ENCODE measurements at regions not wholly inside any gene's neighbourhood (a gene's known extent, or its start where the extent isn't known, plus 50 kb on each side); places are given as distances from the start of the nearest gene placed in this dataset.

GRCh38 chr20:52493171-52493721, 301.7 kb upstream of the ZFP64 start:
- H3K27ac ChIP-seq, result peak overlapping the region; percentile 55
- TF ChIP-seq CTCF (conservative IDR thresholded peaks at IDR 0.05), result no peak

- H3K27ac ChIP-seq, result no peak overlapping the region
- no peak for TF ChIP-seq CTCF (conservative IDR thresholded peaks at IDR 0.05)
Measured at GRCh38 chr20:52490711-52491430, 299.3 kb upstream of the ZFP64 start.

- H3K27ac ChIP-seq, result no peak overlapping the region
- TF ChIP-seq CTCF (conservative IDR thresholded peaks at IDR 0.05), result no peak
Measured at GRCh38 chr20:52484438-52484837, 292.9 kb upstream of the ZFP64 start.

- H3K27ac ChIP-seq, result no peak overlapping the region
- TF ChIP-seq CTCF (conservative IDR thresholded peaks at IDR 0.05), result no peak
Measured at GRCh38 chr20:52483382-52483781, 291.8 kb upstream of the ZFP64 start.

- TF ChIP-seq CTCF (conservative IDR thresholded peaks at IDR 0.05), result no peak
- H3K27ac ChIP-seq, result no peak overlapping the region
Measured at GRCh38 chr20:52482044-52482443, 290.5 kb upstream of the ZFP64 start.

- TF ChIP-seq CTCF (conservative IDR thresholded peaks at IDR 0.05), result no peak
- no peak overlapping the region for H3K27ac ChIP-seq
Measured at GRCh38 chr20:52481443-52481842, 289.9 kb upstream of the ZFP64 start.

- H3K27ac ChIP-seq, result no peak overlapping the region
- TF ChIP-seq CTCF (conservative IDR thresholded peaks at IDR 0.05), result no peak
Measured at GRCh38 chr20:52476074-52476750, 284.6 kb upstream of the ZFP64 start.

All from VCaP (cell line).